Nephron progenitor cell (in vitro differentiated cells): ENCODE measurements at regions not wholly inside any gene's neighbourhood (a gene's known extent, or its start where the extent isn't known, plus 50 kb on each side); places are given as distances from the start of the nearest gene placed in this dataset.

ENCODE experiments used
- DNase-seq: peaks from one replicate; pipeline ENCODE4 v3.0.0; 2021
- H3K27ac Mint-ChIP-seq: 2 replicates; pipeline ENCODE4 v1.8.0; 2021; ENCODE audit warnings: mild to moderate bottlenecking, moderate library complexity, mixed read lengths
- H3K27me3 Mint-ChIP-seq: 2 replicates; pipeline ENCODE4 v1.8.0; 2021; ENCODE audit warnings: mild to moderate bottlenecking, low read depth, mixed read lengths; ENCODE audit not compliant: poor library complexity
- H3K36me3 Mint-ChIP-seq: 2 replicates; pipeline ENCODE4 v1.8.0; 2021; ENCODE audit warnings: low read depth, mixed read lengths
- H3K4me1 Mint-ChIP-seq: 2 replicates; pipeline ENCODE4 v1.8.0; 2021; ENCODE audit warnings: mixed read lengths
- H3K4me3 Mint-ChIP-seq: 2 replicates; pipeline ENCODE4 v1.8.0; 2021; ENCODE audit warnings: mild to moderate bottlenecking, moderate library complexity, mixed read lengths
- H3K9me3 Mint-ChIP-seq: 2 replicates; pipeline ENCODE4 v1.8.0; 2021; ENCODE audit warnings: mild to moderate bottlenecking, moderate library complexity, mixed read lengths
- CTCF ChIP-seq: fragments of 200-600 bp; sonication (generic); IDR thresholded peaks from 2 replicates; pipeline ENCODE4 v1.5.0; 2021; ENCODE audit warnings: antibody characterized with exemption

DNA sequence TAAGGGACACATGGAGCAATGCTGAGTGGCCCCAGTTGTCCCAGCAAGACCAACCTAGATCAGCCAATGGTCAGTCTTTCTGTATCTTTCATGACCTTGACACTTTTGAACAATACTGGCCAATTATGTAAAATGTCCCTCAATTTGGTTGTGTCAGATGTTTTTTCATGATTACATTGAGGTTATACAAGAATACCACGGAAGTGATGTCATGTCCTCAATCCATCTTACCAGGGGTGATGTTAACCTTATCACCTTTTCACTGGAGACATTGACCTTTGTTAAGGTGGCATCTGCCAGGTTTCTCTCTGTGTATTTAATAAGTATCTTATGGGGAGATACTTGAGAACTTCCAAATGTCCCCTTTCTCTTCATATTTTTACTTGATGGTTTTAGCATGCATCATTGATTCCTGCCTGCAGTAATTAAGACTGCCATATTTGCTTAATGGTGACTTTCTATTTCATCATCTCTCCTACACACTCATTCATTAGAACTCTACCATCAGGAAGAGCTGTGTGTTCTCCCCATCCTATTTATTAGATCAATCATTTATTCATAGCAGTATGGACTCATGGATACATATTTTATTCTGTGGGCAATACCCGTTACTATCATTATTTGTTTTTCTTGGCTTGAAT, 64.7 kb upstream of the RFLNA start:
- Mint-ChIP-seq H3K27ac (no peak overlapping the region), H3K27me3 (peaks cover 12% of the 10 kb centered on the region), H3K4me3 (no peak overlapping the region), H3K36me3 (peaks cover 13% of the 10 kb centered on the region), H3K4me1 (peaks cover 7% of the 10 kb centered on the region), H3K9me3 (peaks cover 24% of the 10 kb centered on the region)
- DNase-seq, result no peak
- no peak for TF ChIP-seq CTCF

- no peak overlapping the region for H3K27ac Mint-ChIP-seq
- H3K27me3 Mint-ChIP-seq, result peaks cover 12% of the 10 kb centered on the region
- peaks cover 13% of the 10 kb centered on the region for H3K36me3 Mint-ChIP-seq
- H3K9me3 Mint-ChIP-seq, result peaks cover 24% of the 10 kb centered on the region
- peaks cover 7% of the 10 kb centered on the region for H3K4me1 Mint-ChIP-seq
- DNase-seq, result no peak
- H3K4me3 Mint-ChIP-seq, result no peak overlapping the region
- no peak for TF ChIP-seq CTCF
Measured at GRCh38 chr12:124230789-124231188, 64.1 kb upstream of the RFLNA start.

DNA sequence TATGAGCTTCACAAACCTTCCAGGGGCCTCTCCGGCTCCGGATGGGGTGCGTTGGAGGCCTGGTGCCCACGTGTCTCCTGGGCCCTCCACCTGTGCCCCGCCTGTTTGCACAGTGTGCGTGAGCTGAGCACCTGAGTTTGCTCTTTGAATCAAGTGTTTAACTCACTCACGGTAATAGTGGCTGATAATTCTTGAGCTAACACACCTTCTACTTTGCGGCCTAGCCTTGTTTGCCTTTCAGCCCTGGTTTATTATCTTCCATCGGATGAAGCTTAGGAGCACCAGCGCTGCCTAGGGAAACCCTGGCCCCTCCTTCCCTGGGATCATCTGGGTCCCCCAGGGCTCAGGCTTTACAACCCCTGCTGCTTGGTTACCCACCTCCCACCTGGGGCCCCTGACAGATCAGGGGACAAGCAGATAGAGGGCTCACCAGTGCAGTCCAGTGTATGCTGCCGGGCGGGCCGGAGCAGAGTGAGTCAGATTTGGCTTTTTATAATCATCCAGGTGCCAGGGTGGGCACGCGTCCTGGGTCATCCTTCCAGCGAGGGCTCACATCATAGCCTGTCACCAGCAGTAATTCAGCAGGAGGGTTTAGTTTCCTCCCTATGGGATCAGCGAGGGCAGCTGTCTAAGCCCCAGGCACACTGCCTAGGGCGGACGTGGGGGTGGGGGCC, 62.8 kb upstream of the RFLNA start:
- Mint-ChIP-seq H3K4me1 (peaks cover 7% of the 10 kb centered on the region), H3K36me3 (peaks cover 13% of the 10 kb centered on the region), H3K27ac (no peak overlapping the region), H3K27me3 (peaks cover 9% of the 10 kb centered on the region), H3K9me3 (peaks cover 24% of the 10 kb centered on the region), H3K4me3 (no peak overlapping the region)
- no peak for DNase-seq
- TF ChIP-seq CTCF, result no peak

GRCh38 chr12:124232654-124232987, 62.3 kb upstream of the RFLNA start:
- no peak for TF ChIP-seq CTCF
- H3K27ac Mint-ChIP-seq, result no peak overlapping the region

GRCh38 chr12:124233041-124233796, 61.7 kb upstream of the RFLNA start:
- no peak for TF ChIP-seq CTCF
- no peak overlapping the region for H3K27ac Mint-ChIP-seq
- peaks cover 7% of the 10 kb centered on the region for H3K4me1 Mint-ChIP-seq
- H3K27me3 Mint-ChIP-seq, result peaks cover 9% of the 10 kb centered on the region
- no peak for DNase-seq
- H3K9me3 Mint-ChIP-seq, result peaks cover 24% of the 10 kb centered on the region
- no peak overlapping the region for H3K4me3 Mint-ChIP-seq
- peaks cover 13% of the 10 kb centered on the region for H3K36me3 Mint-ChIP-seq

More at GRCh38 chr12:124232654-124232987, 62.3 kb upstream of the RFLNA start:
- DNase-seq, result no peak
- H3K4me3 Mint-ChIP-seq, result no peak overlapping the region
- peaks cover 7% of the 10 kb centered on the region for H3K4me1 Mint-ChIP-seq
- H3K36me3 Mint-ChIP-seq, result peaks cover 13% of the 10 kb centered on the region
- peaks cover 9% of the 10 kb centered on the region for H3K27me3 Mint-ChIP-seq
- peaks cover 24% of the 10 kb centered on the region for H3K9me3 Mint-ChIP-seq
